K562 (cell line): ENCODE measurements at regions not wholly inside any gene's neighbourhood (a gene's known extent, or its start where the extent isn't known, plus 50 kb on each side); places are given as distances from the start of the nearest gene placed in this dataset.

ENCODE experiments used
- BRD9 ChIP-seq: fragments of 450-650 bp; IDR thresholded peaks from 2 replicates; pipeline ENCODE4 v1.6.1; 2018; ENCODE audit warnings: low read depth; ENCODE audit not compliant: partially characterized antibody
- NFE2 ChIP-seq: IDR thresholded peaks from 2 replicates; pipeline ENCODE4 v1.6.1; 2014; ENCODE audit warnings: antibody characterized with exemption, low read depth
- RAD21 ChIP-seq, 2 experiments: fragments of 250-450 bp in 1 of 2; fragments of 450-650 bp in 1 of 2; sonication (Bioruptor Pico) in 1 of 2; formaldehyde crosslinking in 1 of 2; IDR thresholded peaks in 1 of 2; conservative IDR thresholded peaks in 1 of 2; 2 replicates each; pipeline versions ENCODE4 v1.4.0 to v1.8.0; 2020 to 2022; ENCODE audit warnings: mild to moderate bottlenecking in 2 of 2, moderate library complexity in 1 of 2
- ZNF445 ChIP-seq: fragments of 250-450 bp; sonication (Bioruptor Pico); IDR thresholded peaks from 2 replicates; pipeline ENCODE4 v1.4.0; 2020; ENCODE audit warnings: low read depth, mild to moderate bottlenecking, moderate library complexity
- TF ChIP-seq, protein P1 (sequence below): fragments of 450-650 bp; IDR thresholded peaks from 2 replicates; pipeline ENCODE4 v1.6.1; 2017; ENCODE audit warnings: mild to moderate bottlenecking, moderate library complexity

DNA sequence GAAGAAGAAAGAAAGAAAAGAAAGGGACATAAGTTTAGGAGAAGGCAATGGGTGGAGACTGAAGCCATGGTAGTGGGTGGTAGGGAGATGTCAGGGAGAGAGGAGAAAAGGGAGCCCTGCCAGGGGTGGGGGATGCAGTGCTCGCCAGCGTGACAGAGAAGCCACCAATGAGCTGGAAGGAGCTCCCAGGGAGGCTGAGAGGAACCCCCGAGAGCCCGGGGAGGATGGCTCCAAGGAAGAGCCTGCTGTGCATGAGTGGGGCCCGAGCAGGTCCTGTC, 141.2 kb upstream of the SHH start:
- TF ChIP-seq RAD21 (CRISPR knock-in tag; conservative IDR thresholded peaks at IDR 0.05 in 1 of 2, IDR thresholded peaks at IDR 0.05 in 1 of 2) = no peak
- no peak for TF ChIP-seq ZNF445 (CRISPR knock-in tag)
- TF ChIP-seq NFE2 = no peak
- TF ChIP-seq BRD9 = no peak
- TF ChIP-seq, protein P1, sequence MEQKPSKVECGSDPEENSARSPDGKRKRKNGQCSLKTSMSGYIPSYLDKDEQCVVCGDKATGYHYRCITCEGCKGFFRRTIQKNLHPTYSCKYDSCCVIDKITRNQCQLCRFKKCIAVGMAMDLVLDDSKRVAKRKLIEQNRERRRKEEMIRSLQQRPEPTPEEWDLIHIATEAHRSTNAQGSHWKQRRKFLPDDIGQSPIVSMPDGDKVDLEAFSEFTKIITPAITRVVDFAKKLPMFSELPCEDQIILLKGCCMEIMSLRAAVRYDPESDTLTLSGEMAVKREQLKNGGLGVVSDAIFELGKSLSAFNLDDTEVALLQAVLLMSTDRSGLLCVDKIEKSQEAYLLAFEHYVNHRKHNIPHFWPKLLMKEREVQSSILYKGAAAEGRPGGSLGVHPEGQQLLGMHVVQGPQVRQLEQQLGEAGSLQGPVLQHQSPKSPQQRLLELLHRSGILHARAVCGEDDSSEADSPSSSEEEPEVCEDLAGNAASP = no peak
